ENCODE measurements at regions not wholly inside any gene's neighbourhood (a gene's known extent, or its start where the extent isn't known, plus 50 kb on each side); places are given as distances from the start of the nearest gene placed in this dataset.

GRCh38 chr22:48481748-48482147 is 1345.9 kb downstream of the BRD1 start:
- TF ChIP-seq YY1 (IDR thresholded peaks at IDR 0.05; ENCODE audit: insufficient read depth, insufficient replicate concordance, low read depth, low read length) (no peak), RBM39 (IDR thresholded peaks at IDR 0.05; ENCODE audit: low read depth, low read length, poor library complexity, severe bottlenecking) (no peak), PRDM10 (CRISPR knock-in tag; IDR thresholded peaks at IDR 0.05; ENCODE audit: low read depth) (no peak), GLI4 (CRISPR knock-in tag; IDR thresholded peaks at IDR 0.05; ENCODE audit: borderline replicate concordance) (no peak)
- TF ChIP-seq, protein P1, sequence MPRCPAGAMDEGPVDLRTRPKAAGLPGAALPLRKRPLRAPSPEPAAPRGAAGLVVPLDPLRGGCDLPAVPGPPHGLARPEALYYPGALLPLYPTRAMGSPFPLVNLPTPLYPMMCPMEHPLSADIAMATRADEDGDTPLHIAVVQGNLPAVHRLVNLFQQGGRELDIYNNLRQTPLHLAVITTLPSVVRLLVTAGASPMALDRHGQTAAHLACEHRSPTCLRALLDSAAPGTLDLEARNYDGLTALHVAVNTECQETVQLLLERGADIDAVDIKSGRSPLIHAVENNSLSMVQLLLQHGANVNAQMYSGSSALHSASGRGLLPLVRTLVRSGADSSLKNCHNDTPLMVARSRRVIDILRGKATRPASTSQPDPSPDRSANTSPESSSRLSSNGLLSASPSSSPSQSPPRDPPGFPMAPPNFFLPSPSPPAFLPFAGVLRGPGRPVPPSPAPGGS (CRISPR knock-in tag; IDR thresholded peaks at IDR 0.05), result no peak
- TF ChIP-seq, protein P2, sequence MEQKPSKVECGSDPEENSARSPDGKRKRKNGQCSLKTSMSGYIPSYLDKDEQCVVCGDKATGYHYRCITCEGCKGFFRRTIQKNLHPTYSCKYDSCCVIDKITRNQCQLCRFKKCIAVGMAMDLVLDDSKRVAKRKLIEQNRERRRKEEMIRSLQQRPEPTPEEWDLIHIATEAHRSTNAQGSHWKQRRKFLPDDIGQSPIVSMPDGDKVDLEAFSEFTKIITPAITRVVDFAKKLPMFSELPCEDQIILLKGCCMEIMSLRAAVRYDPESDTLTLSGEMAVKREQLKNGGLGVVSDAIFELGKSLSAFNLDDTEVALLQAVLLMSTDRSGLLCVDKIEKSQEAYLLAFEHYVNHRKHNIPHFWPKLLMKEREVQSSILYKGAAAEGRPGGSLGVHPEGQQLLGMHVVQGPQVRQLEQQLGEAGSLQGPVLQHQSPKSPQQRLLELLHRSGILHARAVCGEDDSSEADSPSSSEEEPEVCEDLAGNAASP (CRISPR knock-in tag; IDR thresholded peaks at IDR 0.05; ENCODE audit: borderline replicate concordance), result no peak

Measured in HepG2 (cell line).